ENCODE measurements at regions not wholly inside any gene's neighbourhood (a gene's known extent, or its start where the extent isn't known, plus 50 kb on each side); places are given as distances from the start of the nearest gene placed in this dataset.

DNA sequence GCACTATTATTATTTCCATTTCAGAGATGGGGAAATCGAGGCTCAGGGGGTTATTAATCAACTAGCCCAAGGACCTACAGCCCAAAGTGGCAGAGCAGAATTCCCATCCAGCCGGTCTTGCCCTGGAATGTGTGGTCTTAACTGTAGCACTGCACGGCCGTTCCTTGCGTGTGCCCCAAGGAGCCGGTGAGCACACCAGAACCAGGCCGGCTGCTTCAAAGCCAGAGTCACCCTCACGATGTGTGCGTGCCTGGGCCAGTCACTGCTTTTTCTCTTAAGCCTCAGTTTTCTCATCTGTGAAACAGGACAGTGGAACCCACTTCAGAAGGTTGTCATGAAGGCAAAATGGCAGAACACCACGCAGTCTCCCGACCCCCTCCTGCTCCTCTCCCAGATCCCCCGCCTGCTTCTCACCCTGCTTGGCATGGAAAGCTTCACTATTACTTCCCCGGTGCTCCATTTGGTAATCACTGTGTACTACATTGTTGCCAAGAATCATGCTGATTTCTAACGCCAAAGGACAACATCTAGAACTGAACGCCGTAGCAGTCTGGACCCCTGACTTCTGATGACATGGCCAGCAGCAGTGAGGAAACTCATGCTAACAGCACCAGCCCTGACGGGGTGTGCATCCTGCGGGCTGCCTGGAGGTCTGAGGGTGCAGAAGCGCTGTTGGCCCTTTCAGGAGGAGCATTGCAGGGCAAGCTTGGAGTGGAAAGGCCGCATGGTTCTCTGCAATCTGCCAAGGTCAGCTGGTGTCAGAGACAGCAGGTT, 106.8 kb upstream of the B3GAT1 start:
- no peak for DNase-seq (ENCODE audit: low read depth in 2 of 2)

DNA sequence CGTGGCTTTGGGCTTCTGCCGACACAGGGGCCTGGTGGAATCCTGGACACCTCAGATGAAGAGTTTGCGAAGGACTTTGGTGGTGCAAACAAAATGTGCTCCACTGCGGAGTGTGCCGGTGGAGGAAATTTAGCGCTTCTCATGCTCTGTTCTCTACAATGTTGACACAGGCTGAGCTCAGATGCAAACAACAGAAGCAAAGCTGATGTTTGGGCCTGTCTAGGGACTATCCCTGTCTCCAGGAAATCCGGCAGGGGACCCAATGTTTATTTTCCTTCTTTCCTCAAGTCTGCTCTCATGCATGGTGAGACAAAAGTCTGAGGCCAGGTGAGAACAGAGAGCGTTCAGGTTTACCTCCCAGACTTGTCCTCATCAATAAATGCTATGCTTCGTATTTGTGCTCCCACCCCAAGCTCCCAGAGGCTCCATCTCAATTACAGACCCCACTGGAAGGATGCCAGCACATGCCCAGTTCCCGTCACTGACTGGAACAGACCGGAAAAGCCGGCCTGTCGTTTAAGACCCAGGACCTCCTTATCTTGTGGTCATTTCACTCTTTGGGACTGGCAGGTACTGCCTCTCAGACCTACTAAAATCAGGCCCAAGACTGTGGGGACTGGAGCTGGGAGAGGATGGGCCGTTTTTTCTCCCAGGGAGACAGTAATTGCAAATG, 105.7 kb upstream of the B3GAT1 start:
- no peak for DNase-seq (ENCODE audit: low read depth in 2 of 2)

DNA sequence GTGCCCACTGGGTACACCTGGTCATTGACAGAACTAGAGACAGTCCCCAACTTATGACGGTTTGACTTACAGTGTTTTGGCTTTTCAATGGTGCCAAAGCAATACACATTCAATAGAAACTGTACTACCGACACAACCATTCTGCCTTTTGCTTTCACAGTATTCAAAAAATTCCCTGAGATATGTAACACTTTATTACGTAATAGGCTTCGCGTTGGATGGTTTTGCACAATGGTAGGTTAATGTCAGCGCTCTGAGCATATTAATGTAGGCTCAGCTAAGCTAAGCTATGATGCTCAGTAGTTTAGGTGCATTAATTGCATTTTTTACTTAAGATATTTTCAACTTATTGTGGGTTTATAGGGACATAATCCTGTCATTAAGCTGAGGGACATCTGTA, 105.1 kb upstream of the B3GAT1 start:
- DNase-seq (ENCODE audit: low read depth in 2 of 2): no peak

DNA sequence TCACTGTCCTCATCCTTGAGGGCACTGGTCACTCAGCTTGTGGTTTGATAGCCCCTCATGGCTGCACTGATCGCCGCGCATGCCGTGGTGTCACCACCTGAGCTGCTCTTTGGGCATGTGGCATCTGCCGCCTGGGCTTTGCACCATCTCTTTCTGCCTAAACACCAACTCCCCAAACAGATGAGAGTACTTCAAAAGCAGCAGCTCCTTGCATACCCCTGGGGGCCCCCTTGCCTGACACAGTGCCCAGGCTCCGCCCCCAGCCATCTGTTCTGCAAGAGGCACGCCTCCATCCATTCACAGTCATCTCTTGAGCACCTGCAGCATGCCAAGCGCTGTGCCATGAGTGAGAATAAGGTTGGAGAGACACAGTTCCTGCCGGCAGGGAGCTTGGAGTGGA, 104.5 kb upstream of the B3GAT1 start:
- DNase-seq (ENCODE audit: low read depth in 2 of 2): no peak

DNA sequence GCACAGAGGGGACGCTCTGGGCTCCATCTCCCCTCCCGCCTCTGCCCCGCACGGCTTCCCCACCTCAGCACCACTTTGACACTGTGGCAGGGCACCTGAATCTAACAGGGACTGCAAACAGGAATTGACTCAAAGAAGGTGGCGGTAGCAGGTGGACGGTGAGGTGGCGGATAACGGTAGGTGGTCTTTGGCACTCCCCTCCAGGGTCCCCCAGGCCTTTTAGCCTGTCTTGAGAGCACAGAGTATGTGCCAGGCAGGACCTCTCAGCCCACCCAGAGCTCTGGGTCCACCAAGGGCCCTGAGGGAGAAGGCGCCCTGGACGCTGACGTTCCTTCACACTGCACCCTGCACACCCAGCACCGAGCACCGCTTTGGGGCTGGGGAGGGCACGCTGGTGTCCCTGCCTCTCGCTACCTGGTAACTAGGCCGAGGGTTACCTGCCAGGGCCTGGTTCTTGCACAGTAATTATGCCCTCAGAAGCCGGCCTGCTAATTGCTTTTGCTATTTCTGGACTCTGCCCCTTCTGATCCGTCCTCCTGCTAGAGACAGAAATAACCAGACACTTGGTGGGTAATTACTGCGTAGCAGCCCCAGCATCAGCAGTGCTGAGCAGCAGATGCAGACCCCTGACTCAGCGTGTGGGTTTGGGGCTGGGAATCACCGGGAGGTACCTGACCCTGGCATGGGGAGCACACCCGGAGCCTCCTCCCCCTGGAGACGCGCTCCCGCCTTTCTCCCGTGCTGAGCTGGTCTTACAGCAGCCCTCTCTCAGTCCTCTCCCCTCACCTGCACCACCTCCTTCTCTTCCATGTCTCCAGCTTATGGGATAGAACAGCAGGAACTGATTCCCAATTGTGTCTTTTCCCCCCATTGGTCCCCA, 103.3 kb upstream of the B3GAT1 start:
- no peak for DNase-seq (ENCODE audit: low read depth in 2 of 2)

DNA sequence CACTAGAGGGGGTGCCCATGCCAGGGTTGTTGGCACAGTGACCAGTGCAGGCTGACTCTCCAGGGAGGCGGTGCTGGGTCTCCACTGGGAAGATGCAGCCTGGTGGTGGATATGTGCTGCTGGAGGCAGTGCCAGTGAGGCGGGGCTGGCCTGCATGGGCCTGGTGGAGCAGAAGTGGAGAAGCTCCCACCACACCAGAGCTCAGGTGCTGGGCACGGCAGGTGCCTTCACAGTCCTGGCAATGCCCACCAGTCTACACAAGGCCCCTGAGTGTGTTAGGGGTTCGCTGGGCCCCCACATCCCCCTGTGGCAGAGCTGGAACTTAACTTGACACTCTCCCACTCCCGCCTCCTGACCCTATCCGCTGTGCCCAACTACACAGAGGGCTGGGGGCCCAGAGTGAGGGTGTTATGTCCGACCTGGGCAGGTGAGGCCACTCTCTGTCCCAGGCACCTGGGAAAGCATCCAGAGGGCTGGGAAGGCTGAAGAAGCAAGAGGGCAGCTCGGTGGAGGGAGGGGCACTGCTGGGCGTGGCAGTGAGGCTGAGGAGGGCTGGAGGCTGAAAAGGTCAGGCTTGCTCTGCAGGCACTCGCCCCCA, 102.4 kb upstream of the B3GAT1 start:
- no peak for DNase-seq (ENCODE audit: low read depth in 2 of 2)

DNA sequence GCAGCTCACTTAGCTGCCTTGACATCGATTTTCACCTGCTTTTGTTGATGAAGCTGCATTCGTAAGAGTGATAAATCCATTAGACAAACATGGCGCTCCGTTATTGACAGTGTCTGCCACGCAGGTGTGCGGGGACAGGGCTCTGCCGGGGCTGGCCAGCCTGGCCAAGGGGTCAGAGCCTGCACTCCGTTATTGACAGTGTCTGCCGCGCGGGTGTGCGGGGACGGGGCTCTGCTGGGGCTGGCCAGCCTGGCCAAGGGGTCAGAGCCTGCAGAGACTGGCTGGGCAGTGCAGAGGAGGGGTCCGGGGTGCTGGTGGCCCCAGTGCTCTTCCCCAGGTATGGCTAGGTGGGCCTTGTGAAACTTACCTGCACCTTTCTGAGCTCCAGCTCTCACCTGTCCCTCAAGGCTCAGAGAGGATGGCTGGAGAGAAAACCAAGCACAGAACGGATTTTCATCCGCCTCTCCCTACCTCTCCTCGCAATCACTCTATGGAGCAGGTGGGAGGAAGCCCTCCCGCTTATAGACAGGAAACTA, 101.6 kb upstream of the B3GAT1 start:
- DNase-seq (ENCODE audit: low read depth in 2 of 2): no peak

DNA sequence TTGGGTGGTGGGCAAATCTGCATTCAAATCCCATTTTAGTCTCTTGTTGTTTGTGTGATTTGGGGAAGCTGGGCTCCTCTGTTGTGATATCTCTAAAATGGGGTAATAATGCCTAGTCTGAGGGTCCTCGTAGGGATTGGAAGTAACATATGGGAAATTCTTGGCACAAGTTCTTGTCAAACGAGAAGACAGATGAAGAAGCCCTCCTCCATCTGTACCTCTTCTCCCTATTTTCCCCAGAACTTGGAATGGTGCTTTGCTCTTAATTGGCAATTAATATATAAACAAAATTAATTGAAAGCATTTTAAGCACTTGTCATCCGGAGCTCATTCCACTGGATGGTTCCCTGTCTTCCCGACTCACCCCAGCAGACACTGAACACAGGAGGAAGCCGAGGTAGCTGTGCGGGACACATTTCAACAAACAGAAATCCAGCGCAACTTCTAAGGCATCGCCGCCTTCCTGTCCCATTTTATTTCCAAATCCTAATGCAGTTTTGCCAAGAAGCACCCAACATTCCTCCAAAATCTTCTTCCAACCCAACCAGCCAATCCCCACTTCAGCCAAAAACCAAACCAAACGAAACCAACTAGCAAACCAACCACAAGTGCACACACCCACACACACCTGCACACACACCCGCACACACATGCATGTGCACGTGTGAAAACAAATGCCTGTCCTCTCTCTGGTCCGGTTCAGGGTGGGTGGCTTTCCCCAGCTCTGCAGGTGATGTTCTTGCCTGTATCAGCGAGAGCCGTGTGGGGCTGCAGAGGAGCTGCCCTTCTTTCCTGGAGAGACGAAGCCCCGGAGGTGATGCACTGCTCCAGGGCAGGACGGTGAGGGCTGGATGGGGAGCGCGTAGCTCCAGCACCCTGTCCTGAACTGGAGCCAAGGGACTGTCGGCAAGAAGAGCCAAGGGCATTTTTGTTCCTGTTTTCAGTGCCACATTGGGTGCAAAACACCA, 100.8 kb upstream of the B3GAT1 start:
- no peak for DNase-seq (ENCODE audit: low read depth in 2 of 2)

DNA sequence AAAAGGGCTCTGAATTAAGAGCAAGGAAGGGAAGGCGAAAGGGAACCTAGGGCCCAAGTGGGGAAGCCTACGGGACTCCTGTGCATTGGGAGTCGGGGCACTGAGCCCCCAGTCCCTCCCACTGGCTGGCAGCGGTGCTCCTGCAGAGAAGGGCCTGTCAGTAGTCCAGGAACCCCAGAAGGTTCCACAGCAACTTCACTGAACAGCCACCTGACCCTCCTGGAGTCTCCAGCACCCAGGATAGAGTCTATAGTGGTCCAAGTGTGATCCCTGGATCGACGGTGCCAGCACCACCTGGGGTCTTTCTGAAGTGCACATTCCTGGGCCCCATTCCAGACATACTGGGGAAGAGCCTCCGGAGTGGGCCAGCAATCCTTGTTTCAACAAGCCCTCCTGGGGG, 100.0 kb upstream of the B3GAT1 start:
- no peak for DNase-seq (ENCODE audit: low read depth in 2 of 2)

DNA sequence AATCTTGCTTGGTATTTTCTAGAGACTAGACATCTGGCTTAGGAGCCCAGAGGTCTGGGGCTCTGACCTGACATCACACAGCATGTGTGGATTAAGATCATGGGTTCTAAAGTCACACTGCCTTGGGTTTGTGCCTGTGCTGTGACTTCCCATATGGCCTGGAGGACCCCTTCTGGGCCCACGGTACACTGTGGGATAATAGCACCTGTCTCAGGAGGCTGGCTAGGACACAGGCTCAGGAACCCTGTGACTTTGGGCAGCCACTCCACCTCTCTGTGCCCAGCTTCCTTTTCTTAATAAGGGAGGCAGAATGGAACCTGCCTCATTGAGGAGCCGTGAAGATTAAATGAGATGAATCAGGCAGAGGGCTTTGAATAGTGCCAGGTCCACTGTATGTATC, 99.2 kb upstream of the B3GAT1 start:
- DNase-seq (ENCODE audit: low read depth in 2 of 2): no peak

DNA sequence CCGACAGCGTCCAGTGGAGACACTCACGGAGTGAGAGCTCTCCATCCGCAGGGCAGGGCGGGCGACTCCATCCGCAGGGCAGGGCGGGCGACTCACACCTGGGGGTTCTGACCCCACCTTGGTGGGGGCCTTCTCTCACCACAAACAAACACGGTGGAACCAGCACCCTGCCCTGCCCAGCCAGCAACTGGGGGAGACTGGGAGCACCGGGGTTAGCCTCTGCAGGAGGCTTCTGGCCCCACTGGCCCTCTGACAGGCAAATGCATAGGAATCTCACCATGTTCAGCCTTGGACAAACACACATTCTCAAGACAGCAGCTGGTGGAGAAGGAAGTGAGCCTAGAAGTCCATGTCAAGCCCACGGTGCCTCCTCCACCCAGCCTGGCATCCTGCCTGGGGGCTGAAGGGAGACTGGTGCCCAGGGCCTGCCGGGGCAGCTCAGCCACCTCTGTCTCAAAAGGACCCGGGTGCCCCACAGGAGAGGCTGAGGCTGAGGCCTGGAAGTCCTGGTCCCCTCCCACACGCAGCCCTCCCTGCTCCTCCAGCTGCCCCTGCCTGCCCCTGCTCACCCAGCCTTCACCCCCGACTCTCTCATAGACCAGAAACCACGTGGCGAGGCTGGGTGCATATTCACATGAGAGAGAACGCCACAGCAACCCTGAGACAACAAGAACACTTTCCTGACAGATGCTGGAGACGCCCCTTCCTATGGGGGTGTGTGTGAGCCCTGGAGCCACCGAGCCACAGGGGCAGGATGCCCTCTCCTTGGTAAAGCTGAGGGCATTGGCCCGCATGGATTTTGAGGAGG, 98.4 kb upstream of the B3GAT1 start:
- DNase-seq (ENCODE audit: low read depth in 2 of 2): no peak

DNA sequence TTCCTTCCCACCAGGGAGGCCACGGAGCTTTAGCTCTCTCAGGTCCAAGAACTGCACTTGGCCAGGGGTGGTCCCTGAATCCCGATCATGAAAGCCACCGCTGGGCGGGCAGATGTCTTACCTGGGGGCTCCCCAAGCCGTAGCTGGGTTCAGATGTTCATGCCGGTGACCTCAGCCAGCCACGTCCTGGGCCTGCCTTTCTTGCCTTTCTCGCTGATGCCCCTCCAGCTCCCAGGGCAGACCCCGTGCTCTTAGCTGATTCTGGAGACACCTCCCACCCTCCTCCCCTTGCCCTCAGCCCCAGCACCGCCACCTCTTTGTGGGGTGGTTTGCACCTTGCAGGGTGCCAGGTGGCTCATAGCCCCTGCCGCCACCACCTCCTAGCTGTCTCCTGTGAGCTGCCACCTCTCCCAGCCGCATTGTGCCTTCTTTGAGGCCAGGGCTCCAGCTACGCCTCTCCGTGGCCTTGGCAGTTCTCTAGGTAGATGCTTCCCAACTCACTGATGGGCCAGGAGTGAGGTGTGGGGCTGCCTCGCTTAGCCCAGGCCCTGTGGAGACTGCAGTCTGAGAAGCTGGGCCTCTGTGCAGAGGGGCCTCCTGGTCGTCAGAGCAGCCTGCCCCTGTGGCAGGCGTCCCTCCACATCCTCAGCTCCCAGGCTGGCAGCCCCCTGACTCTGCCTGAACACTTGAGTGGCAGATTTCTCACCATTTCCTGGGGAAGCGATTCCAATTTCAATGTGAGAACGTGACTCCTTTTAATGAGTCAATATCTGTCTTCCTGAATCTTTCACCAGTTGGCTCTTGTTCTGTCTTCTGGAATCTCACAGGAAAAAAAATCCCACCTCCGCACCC, 97.6 kb upstream of the B3GAT1 start:
- no peak for DNase-seq (ENCODE audit: low read depth in 2 of 2)

DNA sequence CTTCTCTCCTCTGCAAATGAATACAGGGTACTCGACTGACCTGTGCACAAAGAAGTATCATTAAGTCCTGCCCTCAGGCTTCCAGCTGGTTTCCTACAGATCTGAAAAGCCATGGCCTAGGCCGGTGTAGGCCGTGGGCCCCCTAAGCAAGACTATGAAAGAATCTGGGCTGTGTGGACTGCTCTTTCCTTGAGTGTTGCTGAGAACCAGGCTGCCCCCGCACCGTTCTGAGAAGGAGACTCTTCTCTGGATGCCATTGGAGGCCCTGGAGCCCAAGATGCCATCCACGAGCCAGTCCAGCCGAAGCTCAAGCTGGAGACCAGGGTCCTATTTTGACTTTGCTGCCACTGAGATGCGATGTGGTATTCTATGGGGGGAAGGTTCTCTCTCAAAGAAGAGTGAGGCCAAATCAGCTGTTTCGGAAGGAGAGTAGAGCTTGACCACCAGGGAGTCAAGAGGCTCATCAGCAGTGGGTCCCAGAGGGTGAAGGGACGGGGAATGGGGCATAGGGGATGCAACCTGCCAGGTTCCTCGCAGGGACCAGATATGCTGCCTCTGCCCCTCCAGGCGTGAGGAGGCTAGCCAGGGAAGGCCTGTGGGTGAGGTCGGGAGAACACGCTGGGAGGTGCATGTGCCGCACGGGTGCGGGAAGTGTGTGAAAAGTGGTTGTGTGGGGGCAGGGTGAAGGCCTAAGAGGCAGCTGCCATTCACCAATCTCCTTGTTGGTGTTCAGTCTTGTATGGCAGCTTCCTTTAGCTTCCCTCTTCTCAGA, 96.4 kb upstream of the B3GAT1 start:
- no peak for DNase-seq (ENCODE audit: low read depth in 2 of 2)

DNA sequence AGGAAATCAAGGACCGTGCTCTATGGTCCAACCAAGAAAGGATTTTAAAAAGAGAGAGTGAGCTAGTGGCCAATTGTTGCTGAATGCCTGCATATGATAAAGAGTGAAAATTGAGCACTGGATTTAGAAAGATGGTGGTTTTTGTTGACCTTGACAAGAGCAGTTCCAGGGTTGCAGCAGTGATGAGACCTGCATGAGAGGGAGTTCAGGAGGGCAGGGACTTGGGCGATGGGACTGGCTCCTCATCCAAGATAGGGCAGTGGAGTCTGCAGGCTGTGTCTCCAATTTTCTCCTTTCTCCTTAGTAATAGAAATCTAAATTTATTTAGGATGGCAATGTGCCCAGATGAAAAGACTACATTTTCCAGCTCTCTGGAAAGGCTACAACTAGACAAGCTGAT, 94.0 kb upstream of the B3GAT1 start:
- DNase-seq (ENCODE audit: low read depth in 2 of 2): no peak

DNA sequence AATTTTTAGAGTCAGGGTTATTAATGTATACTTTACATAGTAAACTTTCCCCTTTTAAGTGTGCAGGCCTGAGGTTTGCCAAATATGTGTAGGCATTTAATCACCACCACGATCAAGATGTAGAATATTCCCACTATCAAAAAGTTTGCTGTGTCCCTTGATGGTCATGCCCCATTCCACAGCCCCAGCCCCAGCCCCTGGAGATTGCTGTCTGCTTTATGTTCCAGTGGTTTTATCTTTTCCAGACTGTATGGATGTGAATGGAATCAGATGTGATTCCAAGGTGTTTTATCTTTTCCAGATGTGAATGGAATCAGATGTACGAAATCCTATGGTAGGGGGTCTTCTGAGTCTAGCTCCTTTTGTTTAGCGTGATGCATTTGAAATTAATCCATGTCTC, 93.1 kb upstream of the B3GAT1 start:
- no peak for DNase-seq (ENCODE audit: low read depth in 2 of 2)

DNA sequence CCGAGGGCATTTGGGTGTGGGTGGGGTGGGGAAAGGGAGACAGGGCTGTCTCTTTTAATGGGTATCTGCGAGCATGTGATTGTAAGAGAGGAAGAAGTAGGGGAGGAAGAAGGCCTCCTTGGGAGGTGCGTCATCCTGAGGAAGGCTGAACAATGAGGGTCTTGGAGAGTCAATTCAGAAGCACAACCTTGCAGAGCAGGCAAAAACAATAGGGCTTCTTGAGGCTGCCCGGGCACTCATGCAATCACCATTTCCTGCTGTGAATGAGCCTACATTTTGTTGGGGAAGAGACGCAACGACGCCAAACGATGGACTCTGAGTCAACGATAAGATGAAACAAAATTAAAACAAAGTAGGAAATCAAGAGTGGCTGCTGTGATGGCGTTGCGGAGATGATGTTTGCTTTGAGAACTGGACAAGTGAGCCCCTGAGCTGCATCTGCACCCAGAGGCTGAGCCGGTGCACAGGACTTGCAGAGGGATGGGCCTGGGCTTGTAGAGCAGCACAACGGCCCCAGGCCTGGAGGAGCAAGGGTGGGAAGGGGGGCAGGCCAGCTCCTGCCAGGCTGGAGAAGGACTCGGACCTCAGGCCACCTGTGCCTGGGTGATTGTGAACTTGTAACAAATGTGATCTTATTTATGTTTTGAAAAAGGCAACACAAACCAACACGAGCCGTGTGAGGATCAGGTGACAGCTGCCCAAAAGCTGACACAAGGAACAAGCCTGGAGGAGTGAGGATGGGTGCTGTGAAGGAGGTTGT, 92.3 kb upstream of the B3GAT1 start:
- no peak for DNase-seq (ENCODE audit: low read depth in 2 of 2)

DNA sequence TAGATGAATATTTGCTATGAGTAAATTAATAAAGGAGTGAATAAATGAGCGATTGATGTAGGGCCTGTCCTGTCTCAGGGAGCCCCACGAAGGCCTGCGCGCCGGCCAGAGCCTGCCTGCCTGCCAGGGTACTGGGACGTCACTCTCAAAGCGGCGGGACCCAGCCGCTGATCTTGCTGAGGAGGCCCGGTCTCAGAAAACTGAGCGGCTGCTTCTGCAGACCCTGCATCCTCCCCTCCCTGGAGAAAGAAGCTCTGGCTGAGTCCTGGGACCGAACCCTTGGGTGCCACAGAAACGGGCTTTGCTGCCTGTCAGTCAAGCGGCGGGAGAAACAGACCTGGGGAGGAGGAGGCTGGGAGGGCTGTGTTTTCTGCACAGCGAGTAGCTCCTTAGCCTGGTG, 91.6 kb upstream of the B3GAT1 start:
- DNase-seq (ENCODE audit: low read depth in 2 of 2): no peak

All from stimulated activated CD4-positive, alpha-beta T cell treated with anti-CD3 and anti-CD28 coated beads, Interleukin-1b, Interleukin-23, amount 100 ng/mL, for 4 hours (primary cell).